NCI-H345 (cell line): ENCODE measurements at regions not wholly inside any gene's neighbourhood (a gene's known extent, or its start where the extent isn't known, plus 50 kb on each side); places are given as distances from the start of the nearest gene placed in this dataset.
"Not testable (repeated sequence)": the region's sequence is repeated elsewhere in the genome, so short reads cannot be mapped to it uniquely, and the experiment has no call there.

ENCODE experiments used
- DNase-seq: peaks from one replicate; lab custom pipeline; 2025; lab: John Stamatoyannopoulos, UW

- DNase-seq = no peak
Observed at GRCh38 chr10:22875581-22875980, 52.3 kb upstream of the ARMC3 start.

- DNase-seq = peak; percentile 96
Observed at GRCh38 chr10:22874189-22874854, 53.5 kb upstream of the ARMC3 start.

- DNase-seq = no peak
Observed at GRCh38 chr10:22856444-22857074, 71.3 kb upstream of the ARMC3 start.

- DNase-seq = no peak
Observed at GRCh38 chr10:22854935-22855421, 72.9 kb upstream of the ARMC3 start.

- no peak for DNase-seq
Observed at GRCh38 chr10:22853906-22854447, 73.9 kb upstream of the ARMC3 start.

GRCh38 chr10:22852712-22853353, 75.0 kb upstream of the ARMC3 start:
- DNase-seq = no peak

GRCh38 chr10:22851865-22852239, 76.0 kb upstream of the ARMC3 start:
- no peak for DNase-seq

- DNase-seq = no peak
Observed at GRCh38 chr10:22850541-22850940, 77.3 kb upstream of the ARMC3 start.

GRCh38 chr10:22849077-22849805, 78.6 kb upstream of the ARMC3 start:
- no peak for DNase-seq

GRCh38 chr10:22848509-22848908, 79.3 kb upstream of the ARMC3 start:
- DNase-seq = no peak

GRCh38 chr10:22846294-22846693, 81.6 kb upstream of the ARMC3 start:
- no peak for DNase-seq

GRCh38 chr10:22839639-22840038, 88.2 kb upstream of the ARMC3 start:
- DNase-seq = no peak

GRCh38 chr10:22837771-22838170, 90.1 kb upstream of the ARMC3 start:
- no peak for DNase-seq

GRCh38 chr10:22837351-22837750, 90.5 kb upstream of the ARMC3 start:
- DNase-seq = no peak

- no peak for DNase-seq
Observed at GRCh38 chr10:22834471-22834870, 93.4 kb upstream of the ARMC3 start.

GRCh38 chr10:22833781-22834180, 94.1 kb upstream of the ARMC3 start:
- DNase-seq = no peak

GRCh38 chr10:22833353-22833752, 94.5 kb upstream of the ARMC3 start:
- DNase-seq = no peak

GRCh38 chr10:22832851-22833250, 95.0 kb upstream of the ARMC3 start:
- DNase-seq = no peak

- no peak for DNase-seq
Observed at GRCh38 chr10:22832066-22832602, 95.7 kb upstream of the ARMC3 start.

GRCh38 chr10:22831586-22831985, 96.3 kb upstream of the ARMC3 start:
- no peak for DNase-seq

GRCh38 chr10:22828712-22829111, 99.1 kb upstream of the ARMC3 start:
- not testable (repeated sequence) for DNase-seq

GRCh38 chr10:22825841-22826240, 102.0 kb upstream of the ARMC3 start:
- no peak for DNase-seq
